GM12891 (cell line): ENCODE measurements at regions not wholly inside any gene's neighbourhood (a gene's known extent, or its start where the extent isn't known, plus 50 kb on each side); places are given as distances from the start of the nearest gene placed in this dataset.

Experiments used
- DNase-seq: peaks from one replicate; pipeline ENCODE4 v3.0.0; 2011; ENCODE audit warnings: low spot score; ENCODE audit not compliant: insufficient read length
- FAIRE-seq: peaks from 2 replicates; lab custom pipeline; 2011; peaks lifted over from hg19 to GRCh38; lab: Jason Lieb, UNC
- PAX5 ChIP-seq: IDR thresholded peaks from 2 replicates; pipeline ENCODE4 v1.6.1; 2011; ENCODE audit warnings: low read length, moderate library complexity, mild to moderate bottlenecking; ENCODE audit not compliant: insufficient read depth, severe bottlenecking
- POLR2A ChIP-seq: IDR thresholded peaks from 2 replicates; pipeline ENCODE4 v1.6.1; 2011; ENCODE audit warnings: low read depth, low read length, control low read depth
- POLR2AphosphoS5 ChIP-seq: IDR thresholded peaks from 2 replicates; pipeline ENCODE4 v1.6.1; 2011; ENCODE audit warnings: low read depth, low read length, control low read depth
- POU2F2 ChIP-seq: IDR thresholded peaks from 2 replicates; pipeline ENCODE4 v1.6.1; 2011; ENCODE audit warnings: low read depth, mild to moderate bottlenecking, control low read depth, low read length, moderate library complexity
- SPI1 ChIP-seq: IDR thresholded peaks from 2 replicates; pipeline ENCODE4 v1.6.1; 2011; ENCODE audit warnings: low read depth, low read length, control low read depth
- TAF1 ChIP-seq: IDR thresholded peaks from 2 replicates; pipeline ENCODE4 v1.6.1; 2011; ENCODE audit warnings: low read depth, low read length, control low read depth

DNA sequence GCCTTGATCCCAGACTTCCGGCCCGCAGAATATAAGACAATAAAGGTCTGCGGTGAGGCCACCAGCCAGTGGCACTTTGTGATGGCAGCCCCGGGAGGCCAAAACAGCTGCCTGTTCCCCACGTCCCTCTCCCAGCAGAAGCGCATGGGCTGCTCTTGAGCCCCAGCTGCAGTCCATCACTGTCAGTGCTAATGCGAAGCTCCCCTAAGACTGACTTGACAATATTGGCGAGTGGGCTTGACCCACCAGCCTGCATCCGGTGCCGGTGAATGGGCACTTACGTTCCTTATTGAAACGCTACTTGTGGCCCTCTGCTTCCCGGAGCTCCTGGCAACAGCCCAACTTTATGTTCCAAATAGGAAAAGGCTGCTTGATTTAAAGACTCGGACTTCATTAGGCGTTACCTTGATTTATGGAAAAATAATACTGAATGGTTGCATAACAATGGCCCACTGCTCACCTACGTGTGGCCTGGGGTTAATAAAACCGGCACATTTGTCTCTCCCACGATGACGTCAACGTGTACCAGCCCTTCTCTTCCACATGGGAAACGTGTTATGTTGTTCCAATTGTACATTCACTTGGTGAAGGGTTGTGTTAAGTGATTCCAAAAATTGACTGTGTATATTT, 93.4 kb upstream of the SEPTIN5 start:
- DNase-seq (no peak), FAIRE-seq (no peak)

DNA sequence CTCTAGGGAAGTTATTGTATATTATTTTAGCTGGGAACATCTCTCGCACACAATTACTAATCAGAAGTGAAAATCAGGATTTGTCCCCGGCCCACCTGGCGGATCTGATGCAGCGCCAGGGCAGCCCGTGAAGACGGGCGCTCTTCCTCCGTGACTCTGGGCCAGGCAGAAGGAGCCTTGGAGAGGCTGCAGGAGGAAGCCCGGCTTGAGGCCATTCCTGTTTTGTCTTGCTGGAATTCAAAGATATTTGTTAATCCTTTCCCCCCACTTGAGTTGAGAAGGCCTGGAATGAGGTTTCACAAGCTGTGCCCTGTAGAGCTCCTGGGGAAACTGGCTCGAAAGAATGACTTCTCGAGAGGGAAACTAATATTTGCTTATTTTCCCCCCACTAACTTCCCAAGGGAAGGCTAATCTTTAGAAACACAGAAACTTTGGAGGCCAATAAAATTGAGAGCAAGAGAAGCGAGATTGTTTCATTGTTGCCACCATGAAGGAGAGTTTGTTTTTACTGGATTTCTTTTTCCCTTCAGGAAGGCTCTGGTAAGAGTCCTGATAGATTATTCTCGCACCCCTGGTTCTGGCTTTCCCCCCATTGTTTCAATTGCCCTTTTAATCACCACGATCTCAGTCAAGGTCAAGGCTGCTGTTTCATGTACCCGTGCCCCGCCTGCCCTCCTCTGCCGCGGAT, 92.8 kb upstream of the SEPTIN5 start:
- no peak for TF ChIP-seq PAX5
- no peak for TF ChIP-seq POLR2AphosphoS5
- TF ChIP-seq POU2F2: no peak
- TF ChIP-seq SPI1: no peak
- TF ChIP-seq TAF1: no peak
- no peak for TF ChIP-seq POLR2A
- DNase-seq (no peak), FAIRE-seq (no peak)

More for the DNA sequence above, 93.4 kb upstream of the SEPTIN5 start:
- TF ChIP-seq POLR2A: no peak

DNA sequence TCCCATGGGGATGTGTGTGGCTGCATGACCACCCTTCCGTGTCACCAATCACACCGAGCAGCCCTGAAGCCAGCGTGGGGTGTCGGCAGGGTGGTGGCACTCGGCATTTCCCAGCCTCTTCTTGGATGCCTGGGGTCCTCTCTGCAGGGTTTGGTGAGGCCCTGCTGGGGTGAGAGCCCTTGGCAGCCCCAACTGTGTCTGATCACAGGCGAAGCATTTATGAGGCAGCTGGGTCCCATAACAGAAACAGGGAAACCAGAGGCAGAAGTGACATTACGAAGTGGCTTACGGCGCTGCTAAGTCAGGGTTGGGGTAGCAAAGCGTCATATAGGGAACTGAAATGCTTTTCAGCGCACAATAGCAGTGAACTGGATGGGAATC, 92.3 kb upstream of the SEPTIN5 start:
- no peak for DNase-seq
- FAIRE-seq: peak; percentile 74
- TF ChIP-seq SPI1 (peak; percentile 69), PAX5 (no peak)

DNA sequence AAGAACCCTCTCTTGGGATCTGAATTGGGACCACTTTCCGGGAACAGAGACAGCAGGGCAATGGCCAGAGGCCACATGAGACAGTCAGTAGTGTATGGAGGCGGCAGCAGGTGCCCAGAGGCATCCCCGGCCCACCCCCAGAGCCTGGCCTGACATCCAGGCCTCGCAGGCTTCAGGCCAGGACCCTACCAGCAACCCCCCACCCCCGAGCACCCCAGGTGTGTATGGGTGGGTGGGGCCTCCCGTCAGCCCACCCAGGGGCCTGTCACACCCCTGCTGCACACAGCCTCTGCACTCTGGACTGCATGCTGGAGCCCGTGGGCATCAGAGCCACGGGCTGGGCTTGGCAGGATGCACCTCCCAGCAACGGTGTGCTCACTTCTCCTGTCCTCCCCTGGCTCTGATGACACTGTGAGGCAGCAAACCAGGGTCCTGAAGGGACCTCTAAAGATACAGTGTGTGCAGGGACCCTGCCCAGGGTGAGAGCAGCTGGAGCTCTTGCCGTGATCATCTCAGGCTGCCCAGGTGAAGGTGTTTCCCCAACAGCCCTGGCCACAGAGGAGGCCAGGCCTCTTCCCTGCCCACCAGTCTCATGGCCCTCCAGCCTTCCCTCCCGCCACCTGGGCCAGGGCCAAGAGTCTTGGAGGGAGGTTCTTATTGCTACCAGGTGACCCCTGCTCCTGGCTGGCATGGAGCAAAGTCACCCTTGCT, 88.8 kb upstream of the SEPTIN5 start:
- no peak for TF ChIP-seq PAX5
- TF ChIP-seq POLR2AphosphoS5: no peak
- TF ChIP-seq POU2F2: no peak
- TF ChIP-seq SPI1: no peak
- no peak for TF ChIP-seq TAF1
- no peak for TF ChIP-seq POLR2A
- FAIRE-seq (no peak), DNase-seq (no peak)

DNA sequence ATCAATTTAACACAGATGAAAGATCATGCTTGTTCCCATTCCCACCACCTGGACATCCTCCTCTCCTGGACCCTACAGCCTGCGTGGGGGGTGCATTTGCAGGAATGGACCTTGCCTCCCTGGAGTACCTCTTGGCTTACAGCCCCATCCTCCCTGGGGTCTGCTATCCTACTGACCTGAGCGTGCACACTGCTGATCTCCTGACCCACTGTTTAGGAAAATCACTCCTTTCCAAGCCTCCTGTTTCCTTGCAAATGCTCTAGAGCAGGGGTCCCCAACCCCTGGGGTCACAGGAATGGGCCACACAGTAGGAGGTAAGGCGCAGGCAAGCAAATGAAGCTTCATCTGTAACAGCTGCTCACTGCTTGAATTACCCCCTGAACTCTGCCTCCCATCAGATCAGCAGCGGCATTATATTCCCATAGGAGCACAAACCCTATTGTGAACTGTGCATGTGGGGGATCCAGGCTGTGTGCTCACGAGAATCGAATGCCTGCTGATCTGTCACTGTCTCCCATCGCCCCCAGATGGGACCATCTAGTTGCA, 88.2 kb upstream of the SEPTIN5 start:
- TF ChIP-seq POLR2AphosphoS5 (no peak), PAX5 (no peak), POU2F2 (no peak), SPI1 (no peak), TAF1 (no peak), POLR2A (no peak)
- DNase-seq (no peak), FAIRE-seq (no peak)

DNA sequence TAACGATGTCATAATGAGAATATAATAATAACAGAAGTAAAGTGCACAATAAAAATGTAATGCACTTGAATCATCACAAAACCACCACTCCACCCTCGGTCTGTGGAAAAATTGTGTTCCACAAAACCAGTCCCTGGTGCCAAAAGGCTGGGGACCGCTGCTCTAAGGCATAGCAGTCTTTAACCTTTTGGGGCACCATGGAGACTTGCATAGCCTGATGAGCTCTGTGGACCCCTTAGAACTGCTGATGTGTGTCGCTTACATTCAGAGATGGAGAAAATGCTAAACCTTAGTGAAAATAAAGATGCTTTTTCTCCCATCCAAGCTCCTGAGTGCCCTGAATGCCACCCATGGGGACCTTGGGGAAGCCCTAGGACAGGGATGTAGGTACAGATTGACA, 87.6 kb upstream of the SEPTIN5 start:
- TF ChIP-seq SPI1: no peak
- TF ChIP-seq TAF1: no peak
- FAIRE-seq (no peak), DNase-seq (no peak)

DNA sequence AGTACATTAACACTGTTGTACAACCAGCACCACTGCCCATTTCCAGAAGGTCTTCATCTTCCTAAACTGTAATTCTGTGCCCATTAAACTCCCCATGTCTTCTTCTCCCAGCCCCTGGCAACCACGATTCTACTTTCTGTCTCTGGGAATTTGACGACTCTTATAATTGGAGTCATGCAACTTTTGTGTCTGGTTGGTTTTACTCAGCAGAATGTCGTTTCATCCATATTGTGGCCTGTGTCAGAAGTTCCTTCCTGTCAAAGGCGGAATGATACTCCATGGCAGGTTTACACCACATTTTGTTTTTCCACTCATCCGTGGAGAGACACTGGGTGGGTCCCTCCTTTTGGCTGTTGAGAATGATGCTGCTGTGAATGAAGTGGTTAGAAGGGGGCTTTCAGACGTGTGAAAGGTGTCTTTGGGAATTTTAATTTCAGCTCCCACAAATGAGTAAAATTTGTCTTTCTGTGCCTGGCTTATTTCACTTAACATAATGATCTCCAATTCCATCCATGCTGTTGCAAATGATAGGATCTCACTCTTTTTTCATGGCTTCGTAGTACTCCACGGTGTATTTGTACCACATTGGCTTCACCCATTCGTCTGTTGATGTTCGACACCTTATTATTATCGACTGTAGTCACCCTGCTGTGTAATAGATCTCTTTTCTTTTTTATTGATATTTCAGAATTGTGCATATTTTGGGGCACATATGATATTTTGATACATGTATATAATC, 86.1 kb upstream of the SEPTIN5 start:
- FAIRE-seq: no peak
- TF ChIP-seq SPI1 (no peak), POLR2A (no peak), PAX5 (no peak), TAF1 (no peak), POLR2AphosphoS5 (no peak), POU2F2 (no peak)
- no peak for DNase-seq

DNA sequence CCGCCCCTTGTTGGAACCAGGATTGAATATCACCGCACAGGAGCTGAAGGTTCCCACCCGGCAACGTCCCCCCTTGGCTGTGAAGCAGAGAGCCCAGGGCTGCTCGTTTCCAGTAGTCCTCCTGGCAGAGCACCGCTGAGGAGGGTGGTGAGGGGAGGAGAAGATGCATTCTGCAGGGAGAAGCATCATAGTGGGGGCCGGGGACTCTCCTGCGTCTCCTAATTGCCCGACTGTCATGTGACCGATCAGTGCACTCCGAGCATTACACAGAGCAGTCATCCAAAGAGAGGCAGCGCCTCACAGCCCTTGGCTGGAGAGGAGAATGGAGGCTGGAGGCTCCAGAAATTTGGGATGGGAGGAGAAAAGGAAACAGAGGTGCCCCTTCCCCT, 85.0 kb upstream of the SEPTIN5 start:
- DNase-seq (no peak), FAIRE-seq (no peak)
- TF ChIP-seq SPI1 (no peak), POLR2A (no peak), POU2F2 (no peak), PAX5 (no peak), POLR2AphosphoS5 (no peak), TAF1 (no peak)

DNA sequence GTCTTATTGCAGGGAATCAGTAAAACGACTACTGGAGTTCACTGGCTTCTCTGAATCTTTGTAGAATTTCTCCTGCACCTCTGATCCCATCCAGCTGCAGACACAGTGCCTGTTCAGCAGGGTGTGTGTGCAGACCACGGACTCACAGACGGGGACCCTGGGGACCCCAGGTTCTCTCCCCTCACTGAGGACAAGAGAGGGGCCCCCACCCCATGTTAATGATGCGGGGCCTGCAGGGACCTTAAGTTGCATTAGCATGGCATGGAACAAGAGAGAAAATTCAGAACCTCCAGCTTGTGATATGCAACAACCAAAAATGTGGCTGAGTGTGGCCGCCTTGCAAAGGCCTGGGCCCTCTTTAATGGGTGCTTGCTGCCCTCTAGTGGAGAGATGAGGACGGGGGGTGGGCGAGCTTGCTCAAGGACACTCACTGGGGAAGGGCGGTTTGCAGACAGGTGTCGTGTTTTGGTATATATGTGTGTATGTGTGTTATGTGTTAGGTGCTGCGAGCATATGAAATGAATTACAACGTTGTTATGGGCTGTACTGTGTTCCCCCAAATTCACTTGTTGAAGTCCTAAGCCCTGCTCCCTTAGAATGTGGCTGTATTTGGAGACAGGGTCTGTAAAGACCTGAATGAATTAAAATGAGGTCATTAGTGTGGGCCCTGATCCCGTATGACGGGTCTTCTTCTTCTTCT, 84.4 kb upstream of the SEPTIN5 start:
- DNase-seq: peak; percentile 93
- peak; percentile 89 for FAIRE-seq
- TF ChIP-seq POU2F2 (no peak), TAF1 (no peak), POLR2AphosphoS5 (no peak), PAX5 (no peak), POLR2A (no peak), SPI1 (no peak)
